HG03103 (cell line): ENCODE measurements at regions not wholly inside any gene's neighbourhood (a gene's known extent, or its start where the extent isn't known, plus 50 kb on each side); places are given as distances from the start of the nearest gene placed in this dataset.
"Not testable (repeated sequence)": the region's sequence is repeated elsewhere in the genome, so short reads cannot be mapped to it uniquely, and the experiment has no call there.

Source experiments
- ATAC-seq: cut with Tn5 transposase; IDR thresholded peaks from one replicate; pipeline ENCODE4 v1.9.1; 2021; ENCODE audit warnings: low read depth; ENCODE audit not compliant: unreplicated experiment

GRCh38 chr3:34569437-34569836 is 771.0 kb downstream of the PDCD6IP start:
- ATAC-seq = no peak

GRCh38 chr3:34570916-34571705 is 772.7 kb downstream of the PDCD6IP start:
- no peak for ATAC-seq

- no peak for ATAC-seq
Observed at GRCh38 chr3:34571714-34572113, 773.3 kb downstream of the PDCD6IP start.

GRCh38 chr3:34575776-34576175 is 777.3 kb downstream of the PDCD6IP start:
- ATAC-seq = no peak

GRCh38 chr3:34582055-34582454 is 783.6 kb downstream of the PDCD6IP start:
- no peak for ATAC-seq

- no peak for ATAC-seq
Observed at GRCh38 chr3:34583451-34583850, 785.0 kb downstream of the PDCD6IP start.

- ATAC-seq = no peak
Observed at GRCh38 chr3:34584971-34585370, 786.5 kb downstream of the PDCD6IP start.

GRCh38 chr3:34599595-34599994 is 801.2 kb downstream of the PDCD6IP start:
- ATAC-seq = no peak

- ATAC-seq = no peak
Observed at GRCh38 chr3:34619990-34620389, 821.6 kb downstream of the PDCD6IP start.

GRCh38 chr3:34626699-34627098 is 828.3 kb downstream of the PDCD6IP start:
- ATAC-seq = no peak

GRCh38 chr3:34634939-34635338 is 836.5 kb downstream of the PDCD6IP start:
- no peak for ATAC-seq

GRCh38 chr3:34635352-34635850 is 837.0 kb downstream of the PDCD6IP start:
- ATAC-seq = no peak

GRCh38 chr3:34646911-34647460 is 848.6 kb downstream of the PDCD6IP start:
- no peak for ATAC-seq

- ATAC-seq = no peak
Observed at GRCh38 chr3:34650131-34650530, 851.7 kb downstream of the PDCD6IP start.

- no peak for ATAC-seq
Observed at GRCh38 chr3:34668915-34669314, 870.5 kb downstream of the PDCD6IP start.

- ATAC-seq = no peak
Observed at GRCh38 chr3:34669490-34669889, 871.1 kb downstream of the PDCD6IP start.

- no peak for ATAC-seq
Observed at GRCh38 chr3:34675383-34676120, 877.1 kb downstream of the PDCD6IP start.

- ATAC-seq = no peak
Observed at GRCh38 chr3:34676436-34676835, 878.0 kb downstream of the PDCD6IP start.

- ATAC-seq = no peak
Observed at GRCh38 chr3:34678575-34678974, 880.1 kb downstream of the PDCD6IP start.

- ATAC-seq = not testable (repeated sequence)
Observed at GRCh38 chr3:34679055-34679454, 880.6 kb downstream of the PDCD6IP start.

GRCh38 chr3:34683851-34684250 is 885.4 kb downstream of the PDCD6IP start:
- peak; percentile 65 for ATAC-seq
